SK-N-SH treated with all-trans-retinoic acid at 6 μM for 48 hours (cell line): ENCODE measurements at regions not wholly inside any gene's neighbourhood (a gene's known extent, or its start where the extent isn't known, plus 50 kb on each side); places are given as distances from the start of the nearest gene placed in this dataset.

ENCODE experiments used
- ATAC-seq: fragments of 200-7000 bp; cut with Tn5 transposase; 3 replicates; pipeline ENCODE4 v1.9.1; 2020; ENCODE audit warnings: mild to moderate bottlenecking, moderate library complexity
- ARNTL ChIP-seq: fragments of 450-650 bp; formaldehyde crosslinking; IDR thresholded peaks from 2 replicates; pipeline ENCODE4 v1.5.0; 2020; ENCODE audit warnings: low read depth, mild to moderate bottlenecking, moderate library complexity, borderline replicate concordance
- CSDC2 ChIP-seq: fragments of 250-450 bp; sonication (Bioruptor Pico); IDR thresholded peaks from 2 replicates; pipeline ENCODE4 v1.5.0; 2020; ENCODE audit warnings: mild to moderate bottlenecking, moderate library complexity
- ESRRG ChIP-seq: fragments of 250-450 bp; sonication (Bioruptor Pico); IDR thresholded peaks from 2 replicates; pipeline ENCODE4 v1.6.1; 2021; ENCODE audit warnings: mild to moderate bottlenecking
- GLIS3 ChIP-seq: fragments of 250-450 bp; sonication (Bioruptor Pico); IDR thresholded peaks from 2 replicates; pipeline ENCODE4 v1.5.0; 2020; ENCODE audit warnings: mild to moderate bottlenecking, moderate library complexity
- ISL1 ChIP-seq: fragments of 250-450 bp; sonication (Bioruptor Pico); IDR thresholded peaks from 2 replicates; pipeline ENCODE4 v2.1.2; 2022; ENCODE audit warnings: mild to moderate bottlenecking, moderate library complexity
- OSR1 ChIP-seq: fragments of 250-450 bp; sonication (Bioruptor Pico); IDR thresholded peaks from 2 replicates; pipeline ENCODE4 v1.8.0; 2022; ENCODE audit warnings: moderate library complexity, mild to moderate bottlenecking, inconsistent platforms
- PPARA ChIP-seq: fragments of 250-450 bp; sonication (Bioruptor Pico); IDR thresholded peaks from 2 replicates; pipeline ENCODE4 v1.5.0; 2020; ENCODE audit warnings: mild to moderate bottlenecking, borderline replicate concordance
- RARB ChIP-seq: fragments of 250-450 bp; sonication (Bioruptor Pico); IDR thresholded peaks from 2 replicates; pipeline ENCODE4 v1.8.0; 2021; ENCODE audit warnings: mild to moderate bottlenecking, moderate library complexity
- SNAI2 ChIP-seq: fragments of 250-450 bp; sonication (Bioruptor Pico); IDR thresholded peaks from 2 replicates; pipeline ENCODE4 v1.5.0; 2020; ENCODE audit warnings: mild to moderate bottlenecking, moderate library complexity
- TCF4 ChIP-seq: fragments of 250-450 bp; sonication (Bioruptor Pico); IDR thresholded peaks from 2 replicates; pipeline ENCODE4 v1.8.0; 2021; ENCODE audit warnings: mild to moderate bottlenecking, moderate library complexity, borderline replicate concordance
- TOX ChIP-seq: fragments of 250-450 bp; sonication (Bioruptor Pico); IDR thresholded peaks from 2 replicates; pipeline ENCODE4 v1.8.0; 2021; ENCODE audit warnings: mild to moderate bottlenecking, moderate library complexity, borderline replicate concordance
- ZC3H10 ChIP-seq: fragments of 250-450 bp; sonication (Bioruptor Pico); IDR thresholded peaks from 2 replicates; pipeline ENCODE4 v1.5.1; 2021; ENCODE audit warnings: mild to moderate bottlenecking, moderate library complexity
- ZFP3 ChIP-seq: fragments of 250-450 bp; sonication (Bioruptor Pico); IDR thresholded peaks from 2 replicates; pipeline ENCODE4 v1.5.0; 2020; ENCODE audit warnings: mild to moderate bottlenecking, moderate library complexity
- ZFP30 ChIP-seq: fragments of 450-650 bp; formaldehyde crosslinking; IDR thresholded peaks from 2 replicates; pipeline ENCODE4 v1.5.0; 2022; ENCODE audit warnings: mild to moderate bottlenecking, moderate library complexity
- ZNF565 ChIP-seq: fragments of 450-650 bp; formaldehyde crosslinking; conservative IDR thresholded peaks from 2 replicates; pipeline ENCODE4 v1.5.0; 2020; ENCODE audit warnings: low read depth, mild to moderate bottlenecking, moderate library complexity
- ZNF70 ChIP-seq: fragments of 450-650 bp; formaldehyde crosslinking; IDR thresholded peaks from 2 replicates; pipeline ENCODE4 v1.5.0; 2020; ENCODE audit warnings: mild to moderate bottlenecking, moderate library complexity
- ZNF8 ChIP-seq: fragments of 450-650 bp; formaldehyde crosslinking; IDR thresholded peaks from 2 replicates; pipeline ENCODE4 v1.5.0; 2020; ENCODE audit warnings: mild to moderate bottlenecking, moderate library complexity
- TF ChIP-seq, protein P1 (sequence below): fragments of 250-450 bp; sonication (Bioruptor Pico); IDR thresholded peaks from 2 replicates; pipeline ENCODE4 v1.8.0; 2020; ENCODE audit warnings: mild to moderate bottlenecking, moderate library complexity, borderline replicate concordance
- TF ChIP-seq, protein P2 (sequence below): fragments of 250-450 bp; sonication (Bioruptor Pico); IDR thresholded peaks from 2 replicates; pipeline ENCODE4 v1.8.0; 2021; ENCODE audit warnings: low read depth, mild to moderate bottlenecking, moderate library complexity, borderline replicate concordance
- TF ChIP-seq, protein P3 (sequence below): fragments of 250-450 bp; sonication (Bioruptor Pico); IDR thresholded peaks from 2 replicates; pipeline ENCODE4 v1.5.1; 2021; ENCODE audit warnings: mild to moderate bottlenecking, moderate library complexity
- TF ChIP-seq, protein P4 (sequence below): fragments of 250-450 bp; sonication (Bioruptor Pico); IDR thresholded peaks from 2 replicates; pipeline ENCODE4 v1.5.0; 2020; ENCODE audit warnings: mild to moderate bottlenecking, moderate library complexity

DNA sequence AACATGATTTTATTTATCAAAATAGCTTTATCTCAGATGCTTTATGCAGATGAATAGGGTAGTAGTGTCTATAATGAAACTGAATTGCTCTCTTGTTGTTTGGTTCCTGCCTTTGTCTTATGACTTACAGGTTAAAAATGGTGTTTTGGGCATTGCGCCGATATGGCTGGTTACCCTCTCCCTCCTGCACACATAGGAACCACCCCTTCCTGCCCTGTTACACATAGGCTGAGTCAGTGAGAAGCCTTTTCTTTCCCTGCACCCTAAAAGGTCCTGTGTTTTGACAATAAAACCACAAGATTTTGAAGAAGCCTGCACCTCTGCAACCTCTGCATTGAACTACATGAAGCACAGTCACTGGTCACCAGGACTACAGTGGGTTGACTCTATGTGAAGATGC lies 655.8 kb upstream of the ANKRD30A start:
- ATAC-seq = 0 out of 3 replicates have a peak, but pooled peaks have one; percentile 22
- TF ChIP-seq ISL1 (no peak), CSDC2 (CRISPR knock-in tag) (no peak), OSR1 (CRISPR knock-in tag) (no peak)
- TF ChIP-seq, all 23 proteins: peak for 0

DNA sequence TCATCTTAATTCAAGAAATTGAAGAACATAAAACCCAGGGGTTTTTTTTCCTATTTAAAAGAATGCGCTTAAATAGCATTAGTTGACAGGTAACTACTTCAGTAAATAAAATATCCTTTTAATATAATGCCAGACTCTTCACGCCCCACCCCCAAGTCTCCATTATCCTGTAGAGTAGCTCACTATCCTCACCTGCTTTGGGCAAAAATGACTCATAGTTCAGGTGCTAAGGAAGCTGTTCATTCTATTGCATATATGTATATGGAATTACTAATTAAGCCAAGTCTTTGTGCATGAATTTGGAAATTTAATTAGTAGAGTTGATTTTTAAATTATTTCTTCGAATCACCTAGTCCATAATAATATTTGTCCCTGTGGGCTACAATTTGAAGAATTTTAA lies 656.8 kb upstream of the ANKRD30A start:
- ATAC-seq = no peak
- TF ChIP-seq ARNTL (CRISPR knock-in tag) (no peak), ZNF70 (CRISPR knock-in tag) (no peak), ZFP30 (CRISPR knock-in tag) (no peak)
- TF ChIP-seq, protein P1, sequence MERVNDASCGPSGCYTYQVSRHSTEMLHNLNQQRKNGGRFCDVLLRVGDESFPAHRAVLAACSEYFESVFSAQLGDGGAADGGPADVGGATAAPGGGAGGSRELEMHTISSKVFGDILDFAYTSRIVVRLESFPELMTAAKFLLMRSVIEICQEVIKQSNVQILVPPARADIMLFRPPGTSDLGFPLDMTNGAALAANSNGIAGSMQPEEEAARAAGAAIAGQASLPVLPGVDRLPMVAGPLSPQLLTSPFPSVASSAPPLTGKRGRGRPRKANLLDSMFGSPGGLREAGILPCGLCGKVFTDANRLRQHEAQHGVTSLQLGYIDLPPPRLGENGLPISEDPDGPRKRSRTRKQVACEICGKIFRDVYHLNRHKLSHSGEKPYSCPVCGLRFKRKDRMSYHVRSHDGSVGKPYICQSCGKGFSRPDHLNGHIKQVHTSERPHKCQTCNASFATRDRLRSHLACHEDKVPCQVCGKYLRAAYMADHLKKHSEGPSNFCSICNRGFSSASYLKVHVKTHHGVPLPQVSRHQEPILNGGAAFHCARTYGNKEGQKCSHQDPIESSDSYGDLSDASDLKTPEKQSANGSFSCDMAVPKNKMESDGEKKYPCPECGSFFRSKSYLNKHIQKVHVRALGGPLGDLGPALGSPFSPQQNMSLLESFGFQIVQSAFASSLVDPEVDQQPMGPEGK (CRISPR knock-in tag) = no peak

DNA sequence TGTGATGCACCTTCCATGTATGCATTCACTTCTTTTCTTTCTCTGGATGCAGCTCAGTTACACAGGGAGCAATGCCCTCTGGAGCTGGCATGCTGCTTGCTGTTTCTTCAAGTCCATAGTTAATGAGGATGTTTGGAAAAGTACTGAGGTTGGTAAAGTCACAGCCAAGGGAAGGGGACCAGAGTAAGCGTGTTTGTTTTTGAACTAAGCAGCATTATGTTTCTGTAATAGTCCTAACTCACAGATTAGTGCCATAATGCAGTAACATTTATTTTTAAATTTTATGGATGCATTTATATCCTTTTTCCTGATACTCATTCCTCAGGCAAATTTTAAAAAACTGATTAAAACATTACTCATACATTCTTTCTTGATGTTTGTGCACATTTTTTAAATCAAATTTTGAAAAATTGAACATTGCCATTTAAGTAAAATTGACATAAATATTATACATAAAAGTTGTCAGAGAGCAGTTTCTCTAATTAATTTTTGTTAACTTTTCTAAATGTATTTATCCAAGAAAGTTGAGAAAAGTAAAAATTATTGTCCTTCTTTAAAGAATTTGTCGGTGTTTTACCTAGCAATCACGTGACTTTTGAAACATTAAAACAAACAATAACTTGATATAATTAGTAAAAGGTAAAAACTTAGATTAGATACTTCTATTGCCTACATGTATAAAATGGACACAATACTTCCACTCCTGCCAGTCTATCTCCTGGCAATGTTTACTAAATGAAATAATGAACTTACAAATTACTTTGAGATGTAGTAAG lies 659.6 kb upstream of the ANKRD30A start:
- peak; percentile 57 for ATAC-seq
- TF ChIP-seq TOX (CRISPR knock-in tag) (no peak), ZNF8 (CRISPR knock-in tag) (no peak), GLIS3 (CRISPR knock-in tag) (no peak), ZFP3 (no peak), ZNF70 (CRISPR knock-in tag) (no peak), ISL1 (no peak), ARNTL (CRISPR knock-in tag) (no peak), OSR1 (CRISPR knock-in tag) (no peak), RARB (CRISPR knock-in tag) (no peak), PPARA (no peak), ZC3H10 (no peak), CSDC2 (CRISPR knock-in tag) (no peak), ESRRG (no peak)
- TF ChIP-seq, protein P2, sequence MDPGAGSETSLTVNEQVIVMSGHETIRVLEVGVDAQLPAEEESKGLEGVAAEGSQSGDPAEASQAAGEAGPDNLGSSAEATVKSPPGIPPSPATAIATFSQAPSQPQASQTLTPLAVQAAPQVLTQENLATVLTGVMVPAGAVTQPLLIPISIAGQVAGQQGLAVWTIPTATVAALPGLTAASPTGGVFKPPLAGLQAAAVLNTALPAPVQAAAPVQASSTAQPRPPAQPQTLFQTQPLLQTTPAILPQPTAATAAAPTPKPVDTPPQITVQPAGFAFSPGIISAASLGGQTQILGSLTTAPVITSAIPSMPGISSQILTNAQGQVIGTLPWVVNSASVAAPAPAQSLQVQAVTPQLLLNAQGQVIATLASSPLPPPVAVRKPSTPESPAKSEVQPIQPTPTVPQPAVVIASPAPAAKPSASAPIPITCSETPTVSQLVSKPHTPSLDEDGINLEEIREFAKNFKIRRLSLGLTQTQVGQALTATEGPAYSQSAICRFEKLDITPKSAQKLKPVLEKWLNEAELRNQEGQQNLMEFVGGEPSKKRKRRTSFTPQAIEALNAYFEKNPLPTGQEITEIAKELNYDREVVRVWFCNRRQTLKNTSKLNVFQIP = no peak
- TF ChIP-seq, protein P3, sequence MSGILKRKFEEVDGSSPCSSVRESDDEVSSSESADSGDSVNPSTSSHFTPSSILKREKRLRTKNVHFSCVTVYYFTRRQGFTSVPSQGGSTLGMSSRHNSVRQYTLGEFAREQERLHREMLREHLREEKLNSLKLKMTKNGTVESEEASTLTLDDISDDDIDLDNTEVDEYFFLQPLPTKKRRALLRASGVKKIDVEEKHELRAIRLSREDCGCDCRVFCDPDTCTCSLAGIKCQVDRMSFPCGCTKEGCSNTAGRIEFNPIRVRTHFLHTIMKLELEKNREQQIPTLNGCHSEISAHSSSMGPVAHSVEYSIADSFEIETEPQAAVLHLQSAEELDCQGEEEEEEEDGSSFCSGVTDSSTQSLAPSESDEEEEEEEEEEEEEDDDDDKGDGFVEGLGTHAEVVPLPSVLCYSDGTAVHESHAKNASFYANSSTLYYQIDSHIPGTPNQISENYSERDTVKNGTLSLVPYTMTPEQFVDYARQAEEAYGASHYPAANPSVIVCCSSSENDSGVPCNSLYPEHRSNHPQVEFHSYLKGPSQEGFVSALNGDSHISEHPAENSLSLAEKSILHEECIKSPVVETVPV (CRISPR knock-in tag) = no peak
- TF ChIP-seq, protein P1 (CRISPR knock-in tag) = no peak
- TF ChIP-seq, all 23 proteins: peak for 0

DNA sequence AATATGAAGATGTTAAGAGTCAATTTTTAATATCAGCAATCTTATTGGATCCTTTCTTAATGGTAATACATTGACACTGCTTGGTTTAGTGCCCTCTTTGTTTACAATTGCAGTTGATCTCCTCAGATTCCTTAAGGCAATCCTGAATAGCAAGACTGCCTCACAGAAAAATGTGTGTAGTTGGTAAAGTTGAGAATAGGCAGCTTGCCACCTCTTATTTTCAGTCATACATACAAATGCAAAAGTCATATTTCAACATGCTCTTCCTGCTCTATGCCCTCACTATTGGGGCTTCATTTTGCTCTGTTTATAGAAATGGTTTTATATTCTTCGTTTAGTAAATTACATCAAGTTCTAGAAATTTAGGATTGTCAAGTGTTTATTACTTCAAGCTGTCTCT lies 661.1 kb upstream of the ANKRD30A start:
- TF ChIP-seq ZNF8 (CRISPR knock-in tag) = no peak
- TF ChIP-seq, protein P4, sequence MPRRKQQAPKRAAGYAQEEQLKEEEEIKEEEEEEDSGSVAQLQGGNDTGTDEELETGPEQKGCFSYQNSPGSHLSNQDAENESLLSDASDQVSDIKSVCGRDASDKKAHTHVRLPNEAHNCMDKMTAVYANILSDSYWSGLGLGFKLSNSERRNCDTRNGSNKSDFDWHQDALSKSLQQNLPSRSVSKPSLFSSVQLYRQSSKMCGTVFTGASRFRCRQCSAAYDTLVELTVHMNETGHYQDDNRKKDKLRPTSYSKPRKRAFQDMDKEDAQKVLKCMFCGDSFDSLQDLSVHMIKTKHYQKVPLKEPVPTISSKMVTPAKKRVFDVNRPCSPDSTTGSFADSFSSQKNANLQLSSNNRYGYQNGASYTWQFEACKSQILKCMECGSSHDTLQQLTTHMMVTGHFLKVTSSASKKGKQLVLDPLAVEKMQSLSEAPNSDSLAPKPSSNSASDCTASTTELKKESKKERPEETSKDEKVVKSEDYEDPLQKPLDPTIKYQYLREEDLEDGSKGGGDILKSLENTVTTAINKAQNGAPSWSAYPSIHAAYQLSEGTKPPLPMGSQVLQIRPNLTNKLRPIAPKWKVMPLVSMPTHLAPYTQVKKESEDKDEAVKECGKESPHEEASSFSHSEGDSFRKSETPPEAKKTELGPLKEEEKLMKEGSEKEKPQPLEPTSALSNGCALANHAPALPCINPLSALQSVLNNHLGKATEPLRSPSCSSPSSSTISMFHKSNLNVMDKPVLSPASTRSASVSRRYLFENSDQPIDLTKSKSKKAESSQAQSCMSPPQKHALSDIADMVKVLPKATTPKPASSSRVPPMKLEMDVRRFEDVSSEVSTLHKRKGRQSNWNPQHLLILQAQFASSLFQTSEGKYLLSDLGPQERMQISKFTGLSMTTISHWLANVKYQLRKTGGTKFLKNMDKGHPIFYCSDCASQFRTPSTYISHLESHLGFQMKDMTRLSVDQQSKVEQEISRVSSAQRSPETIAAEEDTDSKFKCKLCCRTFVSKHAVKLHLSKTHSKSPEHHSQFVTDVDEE (CRISPR knock-in tag) = no peak
- TF ChIP-seq TCF4 (CRISPR knock-in tag) = no peak
- no peak for TF ChIP-seq ESRRG
- TF ChIP-seq ZC3H10 = no peak
- TF ChIP-seq, protein P3 (CRISPR knock-in tag) = no peak
- TF ChIP-seq OSR1 (CRISPR knock-in tag) = no peak
- TF ChIP-seq PPARA = no peak
- TF ChIP-seq, protein P2 = no peak
- no peak for TF ChIP-seq SNAI2 (CRISPR knock-in tag)
- TF ChIP-seq ZNF565 = no peak
- TF ChIP-seq ARNTL (CRISPR knock-in tag) = no peak
- ATAC-seq = no peak
